ENCODE measurements at regions not wholly inside any gene's neighbourhood (a gene's known extent, or its start where the extent isn't known, plus 50 kb on each side); places are given as distances from the start of the nearest gene placed in this dataset.
"Not testable (repeated sequence)": the region's sequence is repeated elsewhere in the genome, so short reads cannot be mapped to it uniquely, and the experiment has no call there.

DNA sequence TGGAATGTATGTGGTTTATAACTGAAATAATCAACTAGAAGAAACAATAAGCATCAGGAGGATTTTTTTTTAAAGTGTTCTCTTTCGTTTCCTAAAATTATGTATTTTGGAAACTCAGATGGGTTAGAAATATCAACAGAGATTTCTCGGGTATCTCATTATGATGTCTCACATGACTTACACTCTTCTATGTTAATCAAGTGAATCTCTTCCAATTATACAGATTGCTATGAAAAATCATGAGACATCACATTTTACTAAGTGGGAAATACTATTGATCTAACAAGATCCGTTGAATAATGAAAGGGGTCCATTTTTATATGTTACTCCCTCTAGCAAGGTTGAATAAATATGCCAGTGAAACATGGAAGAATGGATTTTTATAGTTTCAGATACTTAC, 54.7 kb upstream of the NRIP1 start:
- no peak for DNase-seq (ENCODE audit: extremely low read depth in 1 of 11, low read depth in 9 of 11, low spot score in 4 of 11)

DNA sequence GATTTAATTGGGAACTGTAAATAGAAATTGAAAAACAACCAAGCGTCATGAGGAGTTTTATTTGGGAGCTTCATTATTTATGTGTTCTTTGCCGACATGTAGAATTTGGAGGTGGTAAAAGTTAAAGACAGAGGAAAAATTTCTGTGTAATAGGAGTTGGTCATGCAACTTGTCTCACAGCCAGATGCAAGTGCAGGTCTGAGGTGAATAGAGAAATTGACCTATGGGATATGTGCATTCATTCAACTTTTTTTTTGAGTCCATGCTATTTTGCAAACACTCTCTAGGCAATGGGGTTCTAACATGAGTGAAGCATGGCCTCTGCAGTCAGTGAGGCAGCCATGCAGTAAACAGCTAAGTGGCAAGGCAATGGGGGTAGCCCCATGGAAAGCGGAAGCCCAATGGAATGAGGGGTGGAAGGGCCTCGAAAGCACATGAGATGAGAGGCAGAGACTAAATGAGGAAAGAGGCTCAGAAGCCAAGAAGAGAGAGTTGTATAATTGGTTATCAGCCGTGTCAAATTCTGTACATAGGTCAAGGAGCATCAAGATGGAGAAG, 56.4 kb upstream of the NRIP1 start:
- DNase-seq (ENCODE audit: extremely low read depth in 1 of 11, low read depth in 9 of 11, low spot score in 4 of 11): no peak

DNA sequence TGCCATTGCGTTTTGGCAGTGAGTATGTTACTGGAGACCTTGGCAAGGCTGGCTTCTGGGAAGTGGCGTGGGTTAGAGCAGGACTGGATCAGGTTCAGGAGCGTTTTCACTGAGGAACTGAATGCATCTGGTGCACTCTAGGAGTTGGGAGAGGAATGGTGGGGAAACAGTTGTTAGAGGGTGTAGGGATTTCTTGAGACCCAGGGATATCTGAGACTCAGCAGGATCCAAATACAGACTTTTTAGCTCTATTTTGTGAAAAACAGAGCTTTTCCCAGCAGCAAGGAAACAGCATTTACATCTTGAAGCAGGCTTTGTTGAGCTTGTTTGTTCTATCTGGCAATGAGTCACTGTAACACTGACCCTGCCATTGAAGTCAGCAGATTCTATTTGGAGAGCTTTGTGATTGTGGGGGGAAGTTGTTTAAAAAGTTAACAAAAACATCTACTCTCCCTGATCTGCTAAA, 56.9 kb upstream of the NRIP1 start:
- DNase-seq (ENCODE audit: extremely low read depth in 1 of 11, low read depth in 9 of 11, low spot score in 4 of 11): no peak

DNA sequence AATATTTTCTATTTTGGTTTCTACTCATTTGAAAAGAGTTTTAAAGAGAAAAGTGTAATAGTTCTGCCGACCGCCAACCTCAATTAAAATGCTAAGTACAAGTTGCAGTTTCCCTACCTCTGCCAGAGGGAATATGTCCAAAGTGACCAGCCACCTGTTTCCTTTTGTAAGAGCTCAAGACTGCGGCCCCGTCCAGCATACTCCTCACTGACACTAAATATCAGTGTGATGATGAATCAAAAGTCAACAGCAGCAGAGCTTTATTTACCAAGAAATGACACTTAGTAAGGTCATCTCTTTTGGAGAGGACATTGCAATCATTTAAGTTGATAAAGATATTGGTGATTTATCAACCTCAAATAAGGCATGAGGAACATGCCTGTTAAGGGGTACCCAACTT, 57.4 kb upstream of the NRIP1 start:
- DNase-seq (ENCODE audit: extremely low read depth in 1 of 11, low read depth in 9 of 11, low spot score in 4 of 11): no peak

DNA sequence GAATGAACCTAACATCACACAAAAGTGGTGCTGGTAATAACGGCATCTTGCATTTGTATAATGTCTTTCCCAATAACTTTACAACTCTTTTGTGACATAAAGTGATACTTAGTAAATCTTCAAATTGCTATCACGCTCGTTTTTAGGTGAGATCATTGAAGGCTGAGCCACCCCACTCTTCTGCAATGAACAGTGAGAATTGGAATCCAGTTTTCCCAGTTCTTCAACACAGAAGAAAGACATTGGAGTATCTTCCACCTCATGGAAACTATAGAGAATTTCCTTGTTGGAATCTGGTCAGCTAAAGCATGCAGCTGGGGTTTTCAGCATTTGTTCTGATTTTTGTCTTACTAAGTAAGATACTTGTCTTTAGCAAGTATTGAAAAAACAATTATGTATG, 59.9 kb upstream of the NRIP1 start:
- no peak for DNase-seq (ENCODE audit: extremely low read depth in 1 of 11, low read depth in 9 of 11, low spot score in 4 of 11)

DNA sequence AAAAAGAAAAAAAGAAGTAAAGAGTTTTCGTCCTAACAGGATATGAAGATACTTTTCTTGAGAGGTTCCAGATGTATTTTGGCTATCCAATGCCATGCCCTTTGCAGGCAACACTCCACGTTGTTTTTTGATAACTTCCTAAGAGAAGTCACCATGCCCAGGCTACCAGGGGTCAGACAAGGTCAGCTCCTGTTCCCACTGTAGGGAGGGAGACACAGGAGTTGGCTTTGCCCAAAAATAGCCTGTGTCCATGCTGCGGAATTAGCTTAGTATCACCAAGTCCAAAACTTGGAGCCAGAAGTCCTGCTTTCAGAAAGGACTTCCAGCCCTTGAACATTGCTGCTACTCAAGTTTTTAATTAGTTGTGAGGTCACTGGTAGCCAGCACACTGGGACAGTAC, 62.1 kb upstream of the NRIP1 start:
- no peak for DNase-seq (ENCODE audit: extremely low read depth in 1 of 11, low read depth in 9 of 11, low spot score in 4 of 11)

DNA sequence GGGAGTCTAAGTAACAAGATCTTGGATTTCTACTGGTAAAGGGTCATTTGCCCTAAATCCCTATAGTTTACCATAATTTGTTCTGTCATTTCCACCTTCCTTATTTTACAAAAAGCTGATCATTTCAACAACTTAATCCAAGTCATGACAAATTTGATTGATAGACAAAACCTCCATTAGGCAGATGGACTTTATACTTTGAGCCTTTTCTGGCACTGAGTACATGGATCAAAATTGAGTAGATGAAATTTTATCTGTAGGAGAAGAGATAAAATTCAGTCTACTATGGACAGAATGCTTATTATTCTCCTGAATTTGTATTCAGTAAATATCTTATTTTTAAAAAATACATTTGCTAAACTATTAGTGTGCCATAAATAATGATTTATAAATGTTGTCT, 62.6 kb upstream of the NRIP1 start:
- DNase-seq (ENCODE audit: extremely low read depth in 1 of 11, low read depth in 9 of 11, low spot score in 4 of 11): no peak

DNA sequence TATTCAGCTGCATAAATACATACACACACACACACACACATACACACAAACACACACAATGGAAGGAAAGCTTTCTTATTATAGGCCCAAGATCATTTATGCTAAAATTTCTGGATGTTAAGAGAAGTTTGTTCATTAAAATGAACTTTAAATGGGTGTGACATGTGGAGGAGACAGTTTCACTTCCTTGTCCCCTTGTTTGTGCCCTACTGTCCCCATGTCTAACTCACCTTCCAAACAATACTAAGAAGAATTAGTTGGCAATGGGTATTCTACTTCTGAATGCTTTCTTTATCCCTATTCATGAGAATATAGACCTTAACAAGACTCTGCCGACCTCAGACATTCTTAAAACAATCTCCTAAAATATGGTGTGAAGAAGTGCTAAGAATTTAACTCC, 63.5 kb upstream of the NRIP1 start:
- no peak for DNase-seq (ENCODE audit: extremely low read depth in 1 of 11, low read depth in 9 of 11, low spot score in 4 of 11)

DNA sequence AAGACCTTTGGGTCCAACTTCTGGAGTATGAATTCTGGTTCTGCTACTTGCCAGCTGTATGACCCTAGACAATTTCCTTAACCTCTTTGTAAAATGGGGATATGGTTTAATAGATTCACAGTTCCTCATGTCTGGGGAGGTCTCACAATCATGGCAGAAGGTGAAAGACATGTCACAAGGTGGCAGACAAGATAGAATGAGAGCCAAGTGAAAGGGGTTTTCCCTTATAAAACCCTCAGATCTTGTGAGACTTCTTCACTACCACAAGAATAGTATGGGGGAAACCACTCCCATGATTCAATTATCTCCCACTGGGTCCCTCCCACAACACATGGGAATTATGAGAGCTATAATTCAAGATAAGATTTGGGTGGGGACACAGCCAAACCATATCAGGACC, 63.9 kb upstream of the NRIP1 start:
- not testable (repeated sequence) for DNase-seq (ENCODE audit: extremely low read depth in 1 of 11, low read depth in 9 of 11, low spot score in 4 of 11)

DNA sequence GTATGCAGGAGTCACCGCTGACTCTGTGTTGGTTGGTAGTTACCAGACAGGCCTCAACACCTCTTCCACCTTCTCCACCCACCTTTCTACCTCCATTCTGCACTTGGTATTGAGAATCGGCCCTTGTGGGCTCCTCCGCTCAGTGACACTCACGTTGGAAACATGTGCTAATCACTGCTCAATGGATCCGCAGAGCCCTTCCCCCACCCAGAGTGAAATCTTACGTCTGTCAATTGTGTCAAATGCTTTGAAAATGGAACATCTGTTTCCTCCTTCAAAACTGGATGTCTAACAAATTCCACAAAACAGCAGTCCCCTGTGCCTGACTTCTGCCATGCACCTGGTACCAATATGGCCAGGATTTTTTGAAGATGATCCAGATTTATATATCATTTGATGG, 65.5 kb upstream of the NRIP1 start:
- no peak for DNase-seq (ENCODE audit: extremely low read depth in 1 of 11, low read depth in 9 of 11, low spot score in 4 of 11)

DNA sequence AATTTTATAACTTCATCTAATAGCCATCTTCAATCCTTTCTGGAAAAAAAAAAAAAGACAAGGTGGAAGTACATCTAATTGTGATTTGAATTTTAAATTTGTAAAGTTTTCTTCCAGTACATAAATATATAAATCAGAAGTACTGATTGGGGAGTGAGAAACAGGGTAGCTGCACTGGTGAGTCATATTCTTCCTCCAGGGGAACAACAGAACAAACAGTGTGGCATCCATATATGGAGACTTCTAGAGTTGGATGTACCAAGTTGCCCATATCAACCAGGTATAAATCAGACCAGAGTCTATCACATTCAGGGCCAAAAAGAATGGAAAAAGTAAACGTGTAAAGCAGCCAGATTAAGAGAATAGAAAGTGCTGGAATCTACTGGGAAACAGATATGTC, 66.0 kb upstream of the NRIP1 start:
- DNase-seq (ENCODE audit: extremely low read depth in 1 of 11, low read depth in 9 of 11, low spot score in 4 of 11): no peak

DNA sequence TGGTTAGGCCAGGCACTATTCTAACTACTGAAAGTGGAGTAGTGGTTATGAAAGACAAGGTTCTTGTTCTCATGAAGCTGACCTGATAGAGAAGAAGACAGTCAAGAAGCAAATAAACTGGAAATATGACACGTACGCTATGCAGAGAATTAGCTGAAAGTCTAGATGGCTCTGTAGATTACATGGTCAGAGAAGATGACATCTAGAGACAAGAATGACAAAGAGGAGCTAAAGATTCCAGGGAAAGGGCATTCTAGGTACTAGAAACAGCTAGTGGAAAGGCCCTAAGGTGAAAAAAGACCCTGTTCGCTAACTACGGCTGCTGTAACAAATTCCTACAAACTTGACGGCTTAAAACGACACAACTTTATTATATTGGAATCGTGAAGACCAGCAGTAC, 68.0 kb upstream of the NRIP1 start:
- no peak for DNase-seq (ENCODE audit: extremely low read depth in 1 of 11, low read depth in 9 of 11, low spot score in 4 of 11)

DNA sequence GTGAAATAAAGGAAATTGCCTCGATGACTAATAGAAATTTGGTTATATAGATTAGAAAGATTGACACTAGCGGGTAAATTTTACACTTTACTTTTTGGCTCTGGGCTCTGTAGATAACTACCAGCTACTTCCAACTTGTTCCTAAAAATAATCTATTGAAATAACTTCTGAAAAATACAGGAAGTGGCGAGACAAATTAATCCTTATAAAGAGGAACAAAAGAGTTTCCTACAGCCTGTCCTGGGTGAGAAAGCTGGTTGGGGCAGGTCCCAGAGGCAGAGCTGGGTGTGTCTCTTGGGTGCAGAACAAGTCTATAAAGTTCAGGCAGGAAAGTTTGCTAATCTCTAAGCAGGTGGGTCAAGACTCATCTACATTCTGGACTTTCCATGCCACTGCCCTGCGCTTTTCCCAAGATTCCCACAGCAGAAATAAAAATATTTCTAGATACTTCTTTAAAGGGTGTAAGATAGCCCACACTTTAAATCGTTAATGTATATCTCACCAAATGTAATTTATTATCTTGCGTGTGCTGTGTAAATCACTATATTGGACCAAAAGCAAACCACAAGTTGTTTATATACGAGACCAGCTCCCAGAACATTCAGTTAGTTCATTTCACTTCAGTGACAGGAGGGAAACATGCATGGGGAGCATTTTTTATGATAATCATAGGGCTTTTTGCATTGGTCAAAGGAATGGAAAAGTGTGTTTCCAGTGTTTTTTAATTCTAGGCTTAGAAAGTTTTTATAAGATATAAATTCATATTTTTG, 70.1 kb upstream of the NRIP1 start:
- no peak for DNase-seq (ENCODE audit: extremely low read depth in 1 of 11, low read depth in 9 of 11, low spot score in 4 of 11)

DNA sequence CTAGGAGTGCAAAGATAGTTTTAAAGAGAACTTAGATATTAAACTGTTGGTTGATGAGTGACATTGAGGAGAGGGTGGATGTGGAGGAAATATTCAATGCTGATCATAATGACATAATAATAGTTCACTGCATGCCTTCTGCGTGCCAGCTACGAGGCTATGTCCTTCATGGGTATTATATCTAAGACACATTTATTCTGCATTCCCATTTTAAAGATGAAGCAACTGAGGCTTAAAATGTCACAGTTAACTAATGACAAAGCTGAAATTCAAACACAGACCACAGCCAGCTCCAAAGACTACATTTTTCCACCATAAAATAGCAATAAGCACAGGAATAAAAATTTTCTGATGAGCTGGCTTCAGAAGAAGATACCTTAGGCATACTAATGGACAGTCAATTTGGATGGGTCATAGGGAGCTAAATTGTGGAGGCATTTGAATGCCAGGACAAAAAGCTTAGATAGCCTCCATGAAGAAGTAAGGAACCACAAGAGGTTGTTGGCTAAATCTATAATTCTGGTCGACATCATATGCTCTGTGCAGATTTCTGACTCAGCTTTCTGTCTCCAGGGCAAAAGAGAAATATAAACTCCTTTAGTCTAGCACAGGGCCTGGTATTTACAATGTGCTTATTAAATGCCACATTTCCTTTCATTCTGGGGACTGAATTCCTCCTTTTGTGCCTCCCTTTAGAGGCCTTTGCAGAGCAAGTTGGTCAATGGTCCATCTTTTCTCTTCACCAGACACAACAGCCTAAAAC, 71.2 kb upstream of the NRIP1 start:
- no peak for DNase-seq (ENCODE audit: extremely low read depth in 1 of 11, low read depth in 9 of 11, low spot score in 4 of 11)

DNA sequence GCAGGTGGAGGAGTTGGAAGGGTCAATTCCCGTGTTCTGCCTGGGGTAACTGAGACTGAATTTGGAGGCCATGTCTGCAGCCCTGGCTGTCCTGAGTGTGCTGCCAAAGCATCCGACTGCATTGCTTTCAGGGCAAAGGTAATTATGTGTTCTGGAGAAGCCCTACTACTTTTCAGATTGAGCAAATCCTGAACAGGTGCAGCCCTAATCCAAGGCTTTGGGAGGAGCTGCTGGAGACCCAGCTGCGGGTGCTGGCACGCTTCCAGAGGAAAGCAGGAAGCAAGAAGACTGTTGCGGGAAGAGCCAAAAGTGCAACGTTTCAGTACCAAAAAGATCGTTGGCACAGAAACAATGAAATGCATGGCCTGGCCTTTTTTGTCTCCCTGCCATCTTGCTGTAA, 73.7 kb upstream of the NRIP1 start:
- DNase-seq (ENCODE audit: extremely low read depth in 1 of 11, low read depth in 9 of 11, low spot score in 4 of 11): no peak

DNA sequence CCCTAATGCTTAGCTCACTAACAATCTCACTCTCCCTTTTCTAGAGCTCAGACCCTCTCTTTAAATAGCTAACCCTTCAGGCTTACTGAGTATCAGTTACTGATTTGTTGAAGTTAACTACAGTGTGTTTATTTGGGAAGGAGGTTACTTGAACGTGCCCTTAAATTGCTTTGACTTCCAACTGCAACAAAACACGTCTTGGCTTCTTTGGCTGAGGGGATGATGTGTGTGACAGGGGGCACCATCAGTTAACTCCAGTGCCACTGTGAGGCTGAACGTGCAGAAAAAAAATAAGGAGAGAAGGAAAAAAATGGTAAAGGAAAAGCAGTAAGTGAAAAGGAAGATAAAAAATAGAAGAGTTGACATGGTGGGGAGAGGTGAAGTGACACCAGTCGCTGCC, 75.1 kb upstream of the NRIP1 start:
- peak in 7 of 11 donors; percentile 11 to 52 (median 32) for DNase-seq (ENCODE audit: extremely low read depth in 1 of 11, low read depth in 9 of 11, low spot score in 4 of 11)

DNA sequence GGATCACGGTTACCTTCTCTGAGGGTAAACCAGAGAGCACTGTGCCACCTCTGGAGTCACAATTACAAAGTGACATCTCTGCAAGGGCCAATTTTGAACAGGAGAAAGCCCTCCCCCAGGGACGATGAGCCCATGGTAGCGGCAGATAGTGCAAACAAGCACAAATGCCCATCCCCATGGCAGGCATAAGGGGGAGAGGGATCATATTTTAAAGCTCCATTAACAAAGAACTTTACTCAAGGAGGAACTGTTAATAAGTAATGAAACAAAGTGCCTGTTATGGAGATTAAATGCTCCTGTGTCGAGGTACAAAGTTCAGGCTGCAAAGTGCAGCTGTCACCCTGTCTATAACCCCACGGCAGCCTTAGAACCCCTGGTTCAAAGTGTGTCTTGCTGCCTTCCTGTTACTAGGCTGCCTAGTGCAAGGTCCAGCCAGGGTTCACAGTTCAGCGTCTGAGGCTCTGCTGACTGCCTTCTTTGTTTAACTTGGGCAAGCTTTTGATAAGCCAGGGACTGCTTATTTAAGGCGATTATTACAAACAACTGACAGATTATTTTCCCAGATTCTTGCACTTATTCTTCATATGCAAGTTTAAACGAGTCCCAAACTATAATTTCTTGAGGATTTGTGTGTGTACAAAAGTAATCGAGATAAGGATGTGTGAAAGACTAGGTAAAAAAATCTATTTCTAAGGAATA, 75.7 kb upstream of the NRIP1 start:
- peak in 8 of 11 donors; percentile 24 to 76 (median 44) for DNase-seq (ENCODE audit: extremely low read depth in 1 of 11, low read depth in 9 of 11, low spot score in 4 of 11)

DNA sequence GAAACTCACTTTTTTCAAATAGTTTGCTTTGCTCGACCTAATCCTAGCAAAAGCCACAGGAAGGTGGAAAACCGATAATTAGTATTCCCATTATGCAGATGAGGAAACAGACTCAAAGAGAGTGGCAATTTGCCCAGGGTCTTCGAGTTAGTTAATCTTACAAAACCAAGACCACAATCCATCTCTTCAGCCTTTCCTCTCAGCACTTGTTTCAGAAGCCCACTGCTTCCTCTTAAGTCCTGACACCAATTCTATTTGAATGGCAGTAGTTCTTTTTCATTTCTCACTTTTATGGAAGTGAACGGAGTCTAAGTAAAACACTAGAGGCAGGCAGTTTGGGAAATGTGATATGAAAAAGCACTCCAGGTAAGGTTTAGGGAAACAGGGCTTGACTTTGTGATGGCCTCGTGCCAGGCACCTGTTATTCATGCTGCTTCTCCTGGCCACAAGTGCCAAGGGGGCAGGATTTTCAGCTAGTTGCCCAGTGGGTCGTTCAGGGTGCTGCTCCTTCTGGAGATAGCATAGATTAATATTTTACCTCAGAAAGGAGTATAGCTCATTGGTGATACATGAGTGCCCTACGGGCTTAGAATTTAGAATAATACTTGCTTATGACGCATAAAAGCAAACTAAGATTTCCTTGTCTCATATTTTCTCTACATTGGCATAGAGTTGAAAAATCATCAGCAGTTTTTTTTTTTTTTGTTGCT, 76.6 kb upstream of the NRIP1 start:
- peak in 2 of 11 donors; percentile 7 to 27 for DNase-seq (ENCODE audit: extremely low read depth in 1 of 11, low read depth in 9 of 11, low spot score in 4 of 11)

DNA sequence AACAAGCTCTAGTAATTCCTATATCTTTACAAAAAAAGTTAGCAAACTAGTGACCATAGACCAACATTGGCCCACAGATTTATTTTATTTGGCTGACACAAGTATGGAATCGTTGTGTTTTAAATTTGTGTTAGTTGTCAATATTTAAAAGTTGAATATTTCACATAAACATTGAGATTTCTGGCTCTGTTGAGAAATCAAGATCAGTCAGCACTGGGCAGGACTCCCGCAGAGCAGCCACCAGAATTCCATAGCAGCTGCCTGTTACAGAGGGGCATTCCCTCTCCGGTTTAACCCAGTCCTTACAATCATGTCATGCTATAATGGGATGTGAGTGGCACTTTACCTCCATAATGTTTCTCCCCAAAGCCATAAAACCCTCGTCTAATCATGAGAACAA, 79.2 kb upstream of the NRIP1 start:
- DNase-seq (ENCODE audit: extremely low read depth in 1 of 11, low read depth in 9 of 11, low spot score in 4 of 11): no peak

All from renal cortex interstitium (tissue), 11 donors.